HFF-Myc (cell line): ENCODE measurements at regions not wholly inside any gene's neighbourhood (a gene's known extent, or its start where the extent isn't known, plus 50 kb on each side); places are given as distances from the start of the nearest gene placed in this dataset.
"Not testable (repeated sequence)": the region's sequence is repeated elsewhere in the genome, so short reads cannot be mapped to it uniquely, and the experiment has no call there.

ENCODE experiments used
- DNase-seq: peaks from one replicate; pipeline ENCODE4 v3.0.0-alpha.2; 2011; ENCODE audit warnings: low read depth; ENCODE audit errors: extremely low read depth
- H3K4me3 ChIP-seq: replicated peaks from 2 replicates; pipeline ENCODE4 v1.5.1; 2011; ENCODE audit warnings: low read depth, mild to moderate bottlenecking, control low read depth, low read length
- CTCF ChIP-seq: IDR thresholded peaks from 2 replicates; pipeline ENCODE4 v1.5.1; 2012; ENCODE audit warnings: mild to moderate bottlenecking, low read depth, low read length, control low read depth; ENCODE audit errors: missing control alignments

GRCh38 chr14:26286081-26286912, 311.5 kb downstream of the NOVA1 start:
- DNase-seq, result no peak
- TF ChIP-seq CTCF, result no peak
- H3K4me3 ChIP-seq, result no peak overlapping the region

GRCh38 chr14:26282578-26282977, 315.3 kb downstream of the NOVA1 start:
- no peak overlapping the region for H3K4me3 ChIP-seq
- no peak for TF ChIP-seq CTCF
- no peak for DNase-seq

GRCh38 chr14:26282011-26282410, 315.8 kb downstream of the NOVA1 start:
- H3K4me3 ChIP-seq, DNase-seq: not testable (repeated sequence)

- no peak for TF ChIP-seq CTCF
- no peak for DNase-seq
- H3K4me3 ChIP-seq, result no peak overlapping the region
These were observed 316.4 kb downstream of the NOVA1 start for GRCh38 chr14:26281280-26281998.

- peak; percentile 9 for TF ChIP-seq CTCF
- no peak for DNase-seq
- H3K4me3 ChIP-seq, result no peak overlapping the region
These were observed 321.1 kb downstream of the NOVA1 start for GRCh38 chr14:26276757-26277156.

GRCh38 chr14:26265170-26265685, 332.6 kb downstream of the NOVA1 start:
- DNase-seq, result no peak
- TF ChIP-seq CTCF, result no peak
- H3K4me3 ChIP-seq, result no peak overlapping the region
